ENCODE measurements at regions not wholly inside any gene's neighbourhood (a gene's known extent, or its start where the extent isn't known, plus 50 kb on each side); places are given as distances from the start of the nearest gene placed in this dataset.
"Not testable (repeated sequence)": the region's sequence is repeated elsewhere in the genome, so short reads cannot be mapped to it uniquely, and the experiment has no call there.

DNA sequence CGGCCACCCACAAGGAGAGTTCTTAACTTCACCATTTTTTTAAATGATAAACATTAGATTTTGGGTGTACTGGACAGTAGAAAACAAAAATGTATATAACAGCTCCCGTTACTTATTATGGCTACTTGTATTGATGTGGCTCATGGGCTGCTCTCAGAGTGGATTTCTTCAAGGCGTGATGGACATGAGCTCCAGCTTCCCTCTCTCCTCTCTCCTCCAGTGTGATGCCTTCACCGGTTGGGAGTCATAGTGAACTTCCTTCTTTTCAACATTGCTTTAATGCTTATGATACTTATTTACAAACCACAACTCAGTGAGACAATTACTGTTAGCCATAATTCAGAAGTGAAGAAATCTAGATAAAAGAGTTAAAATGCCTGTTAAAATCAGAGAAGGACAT is 515.2 kb downstream of the RNF144A start:
- DNase-seq = no peak

DNA sequence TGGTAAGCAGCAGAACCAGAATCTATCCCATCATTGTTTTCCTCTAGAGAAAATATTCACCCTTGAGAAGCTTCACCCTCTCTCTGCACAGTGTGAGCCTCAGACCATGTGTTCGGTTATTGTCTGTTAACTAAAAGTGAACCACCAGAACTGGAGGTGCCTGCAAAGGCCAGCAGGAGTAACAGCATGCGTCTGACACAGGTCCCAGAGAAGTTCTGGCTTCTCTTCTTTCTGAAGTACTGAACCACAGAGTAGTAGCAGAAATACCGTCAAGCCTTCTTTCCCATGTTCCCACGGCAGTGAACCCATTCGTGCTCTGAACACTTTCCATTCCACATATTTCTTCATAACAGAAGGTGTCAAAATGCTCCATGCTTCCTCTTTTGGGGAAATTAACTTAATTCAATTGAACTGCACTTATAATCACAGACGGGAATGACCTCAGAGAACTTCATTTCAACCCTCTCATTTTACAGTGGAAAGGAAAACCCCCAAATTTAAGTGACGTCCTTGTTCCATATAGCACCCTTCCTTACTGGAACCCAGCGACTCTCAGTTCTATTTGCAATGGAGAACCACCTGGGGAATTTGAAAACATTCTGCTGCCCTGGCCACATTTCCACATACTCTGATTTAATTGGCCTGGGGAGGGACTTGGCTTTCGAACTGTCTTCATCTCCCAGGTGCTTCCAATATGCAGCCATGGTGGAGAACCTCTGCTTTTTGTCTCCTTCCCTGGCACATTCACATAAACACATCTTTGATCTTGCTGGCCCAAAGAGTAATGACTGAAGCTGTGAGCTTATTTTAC is 519.1 kb downstream of the RNF144A start:
- no peak for DNase-seq

DNA sequence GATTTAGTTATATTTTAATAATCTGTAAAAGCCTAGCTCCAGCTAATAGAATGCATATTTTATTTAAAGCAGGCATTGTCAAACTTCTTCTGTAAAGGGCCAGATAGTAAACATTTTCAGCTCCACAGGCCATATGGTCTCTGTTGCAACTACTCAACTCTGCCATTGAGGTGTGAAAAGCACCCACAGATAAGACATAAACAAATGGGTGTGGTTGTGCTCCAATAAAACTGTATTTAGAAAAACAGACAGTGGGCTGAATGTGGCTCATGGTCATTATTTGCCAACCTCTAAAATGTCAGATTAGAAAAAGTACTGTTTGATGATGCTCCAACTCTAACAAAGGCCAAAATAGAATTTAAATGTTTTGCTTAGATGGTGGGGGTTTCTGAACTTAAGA is 519.9 kb downstream of the RNF144A start:
- DNase-seq = no peak

DNA sequence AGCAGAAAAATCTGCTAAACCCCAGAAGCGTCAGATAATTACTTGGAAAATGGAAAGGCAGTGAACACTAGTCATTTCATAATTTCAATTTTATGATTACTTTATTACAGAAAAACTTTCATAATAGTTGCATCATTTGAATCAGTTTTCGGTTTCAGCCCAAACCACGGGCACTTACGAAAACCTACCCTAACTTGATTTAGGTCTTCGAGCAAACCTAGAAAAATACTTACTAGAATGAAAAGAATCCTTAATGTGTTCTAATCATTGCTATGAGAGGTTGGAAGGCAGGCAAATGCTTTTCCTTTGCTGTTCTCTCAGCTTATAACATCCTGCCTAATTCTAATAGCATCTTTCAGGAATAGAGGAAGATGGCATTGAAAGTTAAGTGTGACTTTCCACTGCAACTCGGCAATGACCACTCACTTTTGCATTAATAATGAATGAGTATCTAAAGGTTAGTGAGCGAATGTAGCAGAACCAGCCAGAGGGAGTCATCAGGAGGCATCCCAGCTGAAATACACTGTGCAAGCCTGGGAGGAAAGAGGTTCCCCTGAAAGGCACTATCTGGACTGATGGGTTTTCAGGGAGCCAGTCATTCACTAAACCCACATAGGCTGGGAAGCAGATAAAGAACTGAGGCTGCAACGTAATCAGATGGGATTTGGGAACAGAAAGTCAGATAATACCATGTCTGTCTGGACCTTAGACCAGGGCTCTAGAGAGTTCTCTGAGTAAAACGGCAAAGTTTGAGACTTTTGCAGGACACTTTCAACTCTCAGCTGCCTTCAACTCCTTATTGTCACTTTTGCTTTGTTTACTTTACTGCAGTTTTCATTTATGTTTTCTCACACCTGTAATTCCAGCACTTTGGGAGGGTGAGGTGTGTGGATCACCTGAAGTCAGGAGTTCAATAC is 520.8 kb downstream of the RNF144A start:
- DNase-seq = no peak

DNA sequence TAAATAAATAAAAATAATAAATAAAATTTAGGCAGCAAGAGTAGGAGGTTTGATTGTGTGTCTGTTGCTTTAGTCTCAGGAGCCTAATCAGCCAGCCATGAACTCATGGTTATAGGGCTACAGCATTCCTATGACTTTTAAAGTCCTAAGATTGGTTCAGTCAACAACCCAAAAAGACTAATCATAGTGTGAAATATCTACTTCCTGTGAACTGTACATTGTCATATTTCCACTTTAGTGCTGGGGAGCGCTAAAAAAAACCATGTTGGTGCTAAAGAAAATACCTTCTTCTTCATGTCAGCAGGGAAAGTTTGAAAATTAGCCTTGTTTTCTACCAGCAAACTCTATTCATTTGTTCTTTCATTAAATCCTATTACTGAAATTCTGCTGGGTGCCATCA is 521.6 kb downstream of the RNF144A start:
- DNase-seq = no peak

DNA sequence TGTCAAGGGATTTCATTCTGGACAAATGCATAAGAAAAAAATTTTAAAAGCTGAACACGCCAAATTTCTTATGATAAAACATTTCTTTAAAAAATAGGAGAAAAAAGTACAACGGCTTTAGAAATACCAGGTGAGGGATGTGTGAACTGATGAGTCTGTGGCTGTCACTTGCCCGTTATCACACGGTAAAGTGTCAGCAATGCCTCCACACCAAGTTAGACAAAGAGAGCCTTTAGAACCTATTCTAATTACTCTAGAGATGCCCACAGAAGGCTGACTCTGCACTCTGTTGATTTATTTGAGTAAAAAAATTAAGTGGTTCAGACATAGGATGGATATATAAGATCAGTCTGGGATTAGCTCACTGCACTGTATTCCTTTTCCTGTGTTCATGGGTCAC is 523.8 kb downstream of the RNF144A start:
- DNase-seq = no peak

DNA sequence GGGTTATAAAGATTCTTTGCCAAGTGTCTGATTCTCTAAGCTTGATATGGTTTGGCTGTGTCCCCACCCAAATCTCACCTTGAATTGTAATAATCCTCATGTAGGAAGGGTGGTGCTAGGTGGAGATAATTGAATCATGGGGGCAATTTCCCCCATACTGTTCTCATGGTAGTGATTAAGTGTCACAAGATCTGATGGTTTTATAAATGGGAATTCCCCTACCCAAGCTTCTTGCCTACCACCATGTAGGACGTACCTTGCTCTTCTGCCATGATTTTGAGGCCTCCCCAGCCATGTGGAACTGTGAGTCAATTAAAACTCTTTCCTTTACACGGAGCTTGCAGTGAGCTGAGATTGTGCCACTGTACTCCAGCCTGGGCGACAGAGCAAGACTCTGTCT is 524.6 kb downstream of the RNF144A start:
- not testable (repeated sequence) for DNase-seq

DNA sequence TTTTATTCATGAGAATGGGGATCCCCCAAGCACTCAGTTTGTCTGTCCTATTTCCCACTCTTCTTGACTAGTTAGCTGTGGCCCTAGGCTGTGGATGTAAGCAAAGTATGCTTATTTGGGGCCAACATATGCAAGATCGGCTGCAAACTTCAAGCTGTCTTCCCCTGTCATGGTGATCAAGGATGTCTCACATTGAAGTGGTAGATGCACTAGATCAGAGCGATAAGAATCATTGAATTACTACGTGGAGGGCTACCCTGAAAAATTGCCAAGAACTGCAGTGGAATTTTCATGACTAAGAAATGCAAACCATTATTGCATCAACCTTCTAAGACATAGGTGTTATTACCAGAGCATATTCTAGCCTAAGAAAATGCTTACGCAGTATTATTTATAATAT is 527.4 kb downstream of the RNF144A start:
- no peak for DNase-seq

DNA sequence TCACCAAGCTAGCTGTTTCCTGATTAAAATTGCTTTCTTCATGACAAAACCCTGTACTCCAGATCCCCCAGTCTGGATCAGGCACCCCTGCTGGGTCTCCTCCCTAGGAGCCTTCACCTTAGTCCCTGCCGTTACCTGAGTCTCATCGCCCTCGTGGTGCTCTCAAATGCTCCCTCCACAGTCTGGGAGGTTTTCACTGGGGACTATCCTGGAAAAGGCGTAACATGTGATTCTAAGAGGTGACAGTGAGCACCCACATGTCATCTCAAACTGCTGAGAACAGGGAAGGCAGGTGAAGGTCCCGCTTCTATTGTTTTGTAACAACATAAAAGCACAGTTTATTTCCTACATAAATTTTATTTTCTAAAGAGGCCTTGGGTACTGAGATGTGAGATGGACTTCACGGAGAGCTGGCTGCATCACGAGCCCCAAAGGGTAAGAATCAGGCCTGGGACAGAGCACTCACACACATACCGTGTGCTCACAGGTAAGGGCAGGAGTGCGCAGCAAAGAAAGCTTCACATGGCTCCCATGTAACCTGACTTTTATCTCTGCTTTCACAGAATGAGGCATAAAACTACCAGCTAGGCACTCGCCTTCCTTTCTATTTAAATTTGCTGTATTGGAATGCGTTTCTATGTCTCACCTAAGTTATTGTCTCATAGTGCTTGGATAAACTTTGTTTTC is 531.5 kb downstream of the RNF144A start:
- no peak for DNase-seq

DNA sequence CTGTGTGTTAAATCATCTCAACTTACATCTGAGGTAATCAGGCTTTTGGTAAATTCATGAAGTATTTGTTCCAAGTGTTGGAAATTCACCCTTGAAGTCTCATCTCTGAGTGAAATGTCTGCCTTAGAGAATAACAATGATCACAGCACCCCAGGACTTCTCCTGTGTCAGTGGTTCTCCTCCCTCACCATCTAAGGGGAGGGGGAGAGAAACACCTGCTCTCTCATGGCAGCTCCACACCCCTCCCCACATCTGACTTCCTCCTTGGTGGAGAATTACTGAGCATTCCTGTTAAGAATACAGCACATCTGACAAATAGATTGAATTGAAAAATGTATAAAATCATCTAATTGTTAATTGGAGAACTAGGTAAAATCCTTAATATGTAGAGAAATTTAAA is 532.1 kb downstream of the RNF144A start:
- no peak for DNase-seq

DNA sequence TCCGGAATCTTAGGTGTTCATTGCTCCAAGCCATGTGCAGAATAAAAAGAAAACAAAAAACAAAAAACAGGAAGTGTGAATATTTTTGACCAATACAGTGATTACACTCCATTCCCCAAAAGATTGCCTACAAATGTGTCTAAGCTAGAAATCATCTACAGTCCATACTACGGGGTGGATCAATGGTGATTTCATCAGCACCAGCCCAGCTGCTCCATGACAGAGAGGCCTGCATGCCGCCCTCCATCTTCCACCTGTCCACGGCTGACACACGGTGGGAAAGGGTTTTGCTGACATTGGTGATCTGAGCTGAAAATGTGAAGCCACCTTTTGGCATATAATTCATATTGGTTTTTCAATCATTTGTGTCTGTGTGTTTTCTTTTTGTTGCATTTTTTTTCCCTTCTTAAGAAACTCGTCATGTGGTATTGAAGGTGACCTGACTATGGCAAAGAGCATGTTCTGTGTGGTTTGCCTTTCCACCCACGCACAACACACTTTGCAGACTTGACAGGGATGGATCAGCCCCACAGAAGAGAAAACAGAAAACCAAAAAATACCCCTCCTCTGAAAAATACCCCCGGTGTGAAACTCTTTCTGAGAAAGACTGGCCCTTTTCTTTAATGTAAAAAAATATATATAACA is 533.1 kb downstream of the RNF144A start:
- DNase-seq = no peak

DNA sequence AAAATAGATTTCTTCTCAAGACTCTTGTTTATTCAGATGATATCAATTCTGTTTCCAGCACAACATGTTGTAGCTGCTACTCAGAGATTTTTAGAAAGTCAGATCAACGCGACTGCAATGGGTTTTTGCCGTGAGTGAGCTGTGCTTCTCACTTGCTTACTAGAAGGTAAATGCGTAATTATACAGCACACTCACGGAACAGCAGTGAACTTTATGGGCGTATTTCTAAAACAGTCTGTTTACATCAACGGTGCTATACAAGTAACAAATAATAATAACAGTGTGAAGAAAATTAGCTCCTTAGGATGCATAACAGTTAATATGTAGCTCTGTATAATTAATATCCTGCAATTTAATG is 533.6 kb downstream of the RNF144A start:
- no peak for DNase-seq

DNA sequence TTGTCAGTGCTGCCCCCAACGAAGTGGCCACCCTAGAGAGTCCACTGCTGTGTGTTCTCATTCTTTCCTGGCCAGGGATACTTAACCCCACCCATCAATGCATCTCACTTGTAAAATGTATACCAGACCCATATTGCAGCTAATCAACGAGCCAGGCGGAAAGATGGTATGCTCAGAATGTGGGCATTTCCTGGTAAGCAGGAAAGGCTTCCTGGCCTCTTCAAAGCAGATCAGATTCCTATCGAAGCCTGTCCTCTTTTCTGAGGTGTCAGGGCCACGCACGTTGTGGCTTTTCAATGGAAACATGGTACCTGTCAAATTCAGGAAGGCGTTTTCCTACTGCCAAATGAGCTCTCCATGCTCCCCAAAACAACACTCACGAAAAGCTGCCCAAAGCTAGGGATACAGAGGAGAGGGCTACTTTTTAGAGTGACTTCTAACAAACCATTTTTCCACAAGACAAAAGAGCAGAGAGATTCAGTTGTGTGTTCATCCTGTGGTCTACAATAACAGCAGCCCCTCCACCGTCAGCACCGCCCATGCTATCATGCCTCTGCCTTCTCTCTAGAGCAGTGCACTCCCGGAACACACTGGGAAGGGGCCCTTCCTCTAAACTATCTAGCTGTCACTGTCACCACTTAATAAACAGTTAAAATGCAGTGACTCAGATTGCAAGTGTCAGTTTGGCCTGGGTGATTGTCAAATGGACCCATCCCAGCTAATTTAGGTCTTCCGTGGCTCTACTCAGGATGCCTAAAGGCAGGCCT is 535.1 kb downstream of the RNF144A start:
- DNase-seq = no peak

DNA sequence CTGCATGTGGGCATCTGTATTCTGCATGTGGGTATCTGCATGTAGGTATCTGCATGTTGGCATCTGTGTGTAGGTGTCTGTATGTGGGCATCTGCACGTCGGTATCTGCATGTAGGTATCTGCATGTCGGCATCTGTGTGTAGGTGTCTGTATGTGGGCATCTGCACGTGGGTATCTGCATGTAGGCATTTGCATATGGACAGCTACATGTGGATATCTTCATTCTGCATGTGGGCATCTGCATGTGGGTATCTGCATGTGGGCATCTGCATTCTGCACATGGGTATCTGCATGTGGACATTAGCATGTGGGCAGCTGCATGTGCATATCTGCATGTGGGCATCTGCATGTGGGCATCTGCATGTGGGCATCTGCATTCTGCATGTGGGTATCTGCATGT is 537.4 kb downstream of the RNF144A start:
- DNase-seq = no peak

DNA sequence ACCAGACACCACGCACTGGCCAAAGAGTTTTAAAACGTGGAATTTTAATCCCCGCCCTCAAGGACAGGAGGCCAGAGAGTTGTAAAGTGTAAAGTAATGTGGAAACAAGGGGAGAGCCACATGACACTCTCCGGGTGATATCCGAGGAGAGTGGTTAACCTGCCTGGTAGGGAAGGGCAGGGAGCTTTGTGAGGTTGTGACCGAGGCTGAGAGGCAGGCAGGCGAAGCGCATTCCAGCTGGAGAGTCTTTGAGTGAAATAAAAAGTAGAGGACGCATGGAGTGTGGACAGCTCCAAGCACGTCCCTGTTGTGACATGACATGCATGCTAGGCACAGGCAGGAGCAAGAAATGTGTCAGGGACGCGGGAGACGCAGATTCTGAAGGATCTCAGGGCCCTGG is 539.5 kb downstream of the RNF144A start:
- no peak for DNase-seq

DNA sequence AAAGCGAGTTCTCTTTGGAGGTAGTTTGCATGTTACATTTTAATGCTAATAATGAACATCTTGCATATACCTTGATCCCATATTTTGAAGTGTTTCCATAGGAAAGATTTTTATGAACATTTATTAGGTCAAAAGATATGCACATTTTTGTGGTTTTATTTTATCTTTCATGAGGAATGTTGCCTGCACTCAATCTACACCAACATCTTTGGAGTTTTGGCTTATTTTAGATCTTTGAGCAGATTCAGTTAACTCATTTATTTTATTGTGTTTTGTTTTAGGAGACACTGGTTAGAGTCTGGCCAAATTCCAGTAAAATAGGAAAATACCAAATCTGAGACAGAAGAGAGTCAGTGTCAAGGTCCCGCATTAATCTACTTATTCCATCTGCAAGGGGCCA is 540.9 kb downstream of the RNF144A start:
- DNase-seq = no peak

DNA sequence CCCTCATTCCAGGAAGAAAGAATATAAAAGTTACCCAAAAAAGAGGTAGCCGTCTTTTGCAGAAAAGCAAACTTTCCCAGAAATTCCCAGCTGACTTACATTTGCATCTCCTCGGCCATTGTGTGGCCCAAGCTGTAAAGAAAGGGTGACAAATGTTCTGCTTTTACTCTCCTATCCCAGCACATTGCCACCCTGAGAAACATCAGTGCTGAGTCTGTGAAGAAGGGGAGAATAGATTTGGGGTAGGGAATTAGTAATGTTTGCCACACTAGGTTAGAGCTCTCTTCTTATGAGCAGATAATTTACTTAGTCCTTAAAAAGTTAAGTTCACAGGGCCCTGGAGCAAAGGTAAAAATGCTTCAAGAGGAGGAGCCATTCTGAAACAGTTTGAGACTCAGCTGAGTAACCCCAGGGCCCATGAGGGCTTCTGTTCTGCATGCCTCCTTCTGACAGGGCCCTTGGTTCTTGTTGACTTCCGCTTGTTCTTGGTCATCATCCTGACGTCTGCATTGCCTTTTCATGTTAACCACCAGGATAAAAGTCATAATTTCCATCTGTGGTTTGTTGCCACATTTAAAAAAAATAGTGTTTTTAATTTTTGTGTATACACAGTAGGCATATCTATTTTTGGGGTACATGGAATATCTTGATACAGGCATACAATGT is 550.7 kb downstream of the RNF144A start:
- no peak for DNase-seq

DNA sequence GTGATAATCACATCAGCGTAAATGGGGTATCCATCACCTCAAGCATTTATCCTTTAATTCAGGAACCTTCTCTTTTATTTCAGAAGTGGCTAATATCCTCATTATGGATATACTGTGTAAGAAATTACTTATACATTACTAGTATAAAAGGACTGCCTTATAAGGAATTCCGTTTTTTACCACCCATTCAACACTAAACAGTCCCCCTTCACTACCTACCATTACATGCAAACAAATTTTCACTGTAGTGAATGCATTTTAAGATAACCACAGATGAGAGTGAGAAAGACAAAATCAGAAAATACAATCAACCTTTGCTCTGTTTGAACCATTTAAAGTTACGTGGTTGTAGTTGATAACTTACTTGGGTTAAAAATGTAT is 551.2 kb downstream of the RNF144A start:
- DNase-seq = no peak

DNA sequence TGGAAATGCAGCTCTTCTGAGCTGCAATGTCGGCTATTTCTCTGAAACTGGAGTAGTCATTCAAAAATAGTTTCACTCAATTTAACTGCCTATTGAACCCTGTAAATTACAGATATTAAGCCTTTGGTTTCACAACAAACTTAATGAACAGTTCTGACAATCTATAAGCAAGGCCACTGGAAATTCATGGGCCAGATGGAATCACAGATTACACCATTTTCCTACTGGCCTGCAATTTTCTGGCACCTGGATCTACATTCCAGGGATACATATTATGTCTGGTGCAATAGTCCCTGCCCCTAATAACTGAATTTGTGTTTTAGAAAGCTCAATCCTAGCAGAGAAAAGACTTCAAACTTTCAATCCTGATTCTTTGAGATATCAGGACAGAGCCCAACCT is 551.7 kb downstream of the RNF144A start:
- DNase-seq = no peak

DNA sequence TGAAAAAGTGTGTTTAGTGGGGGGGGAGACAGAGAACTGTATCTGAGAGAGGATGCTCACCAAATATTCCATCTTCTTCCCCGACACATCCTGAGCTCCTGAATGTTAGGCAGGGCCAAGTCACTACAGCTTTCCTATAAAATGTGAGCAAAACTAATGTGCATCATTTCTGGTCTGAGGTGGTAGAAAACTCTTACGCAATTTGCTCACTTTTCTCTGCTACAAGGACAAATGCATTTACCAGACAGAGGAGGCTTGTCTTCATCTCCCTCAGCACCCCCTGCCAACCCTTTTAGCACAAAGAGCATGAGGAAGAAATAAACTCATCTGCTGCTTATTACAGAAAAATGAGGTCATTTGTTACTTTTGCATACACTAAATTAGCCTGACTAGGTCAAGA is 554.0 kb downstream of the RNF144A start:
- no peak for DNase-seq

DNA sequence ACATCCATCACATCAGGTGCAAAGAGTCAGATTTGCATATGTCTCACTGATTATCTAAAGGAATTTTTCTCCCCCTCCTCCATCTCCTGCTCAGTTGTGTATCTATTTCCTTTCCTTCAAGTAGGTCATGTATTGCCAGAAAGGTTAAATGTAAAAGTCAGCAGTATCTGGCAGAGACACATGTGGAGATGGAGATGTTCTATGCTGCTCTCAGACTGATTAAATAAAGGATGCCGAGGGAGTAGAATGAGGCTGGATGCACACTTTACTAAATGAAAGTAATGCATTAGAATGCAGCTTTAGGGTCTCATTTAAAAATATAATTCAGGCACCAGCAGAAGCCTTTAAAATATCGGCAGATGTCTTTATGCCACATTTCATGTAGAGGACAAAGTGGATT is 555.3 kb downstream of the RNF144A start:
- no peak for DNase-seq

Data from NCI-H1092 (cell line).